ENCODE measurements at regions not wholly inside any gene's neighbourhood (a gene's known extent, or its start where the extent isn't known, plus 50 kb on each side); places are given as distances from the start of the nearest gene placed in this dataset.

GRCh38 chr12:92221656-92222315 is 76.1 kb upstream of the BTG1 start:
- intact Hi-C loops (cut with DNase I; ENCODE audit: low total_unique reads): no loop called here
- TF ChIP-seq CTCF (IDR thresholded peaks at IDR 0.05): no peak
- Histone ChIP-seq H3K4me3 (no peak overlapping the region), H3K4me1 (peaks cover 0 to 21% (median 0%) of the 10 kb centered on the region in 4 donors), H3K27me3 (no peaks in the 10 kb centered on the region), H3K36me3 (no peaks in the 10 kb centered on the region), H3K9me3 (no peaks in the 10 kb centered on the region), H3K27ac (no peak overlapping the region)
- no peak for DNase-seq

GRCh38 chr12:92218394-92219077 is 72.9 kb upstream of the BTG1 start:
- Histone ChIP-seq H3K36me3 (no peaks in the 10 kb centered on the region), H3K4me3 (no peak overlapping the region), H3K27me3 (no peaks in the 10 kb centered on the region), H3K9me3 (no peaks in the 10 kb centered on the region), H3K4me1 (no peaks in the 10 kb centered on the region), H3K27ac (no peak overlapping the region)
- no peak for TF ChIP-seq CTCF (IDR thresholded peaks at IDR 0.05)
- no peak for DNase-seq
- intact Hi-C loops (cut with DNase I; ENCODE audit: low total_unique reads): no loop called here

GRCh38 chr12:92216092-92216491 is 70.4 kb upstream of the BTG1 start:
- no peaks in the 10 kb centered on the region for H3K27me3 ChIP-seq
- H3K4me3 ChIP-seq: no peak overlapping the region
- H3K4me1 ChIP-seq: no peaks in the 10 kb centered on the region
- H3K27ac ChIP-seq: no peak overlapping the region
- TF ChIP-seq CTCF (IDR thresholded peaks at IDR 0.05): no peak
- H3K9me3 ChIP-seq: no peaks in the 10 kb centered on the region
- DNase-seq: no peak
- intact Hi-C loops (cut with DNase I; ENCODE audit: low total_unique reads): no loop called here
- H3K36me3 ChIP-seq: no peaks in the 10 kb centered on the region

- no peak overlapping the region for H3K4me3 ChIP-seq
- H3K9me3 ChIP-seq: no peaks in the 10 kb centered on the region
- H3K27ac ChIP-seq: no peak overlapping the region
- no peak for TF ChIP-seq CTCF (IDR thresholded peaks at IDR 0.05)
- no peak for DNase-seq
- intact Hi-C loops (cut with DNase I; ENCODE audit: low total_unique reads): no loop called here
- H3K36me3 ChIP-seq: no peaks in the 10 kb centered on the region
- H3K4me1 ChIP-seq: no peaks in the 10 kb centered on the region
- H3K27me3 ChIP-seq: no peaks in the 10 kb centered on the region
Observed at GRCh38 chr12:92215358-92215757, 69.7 kb upstream of the BTG1 start.

- intact Hi-C loops (cut with DNase I; ENCODE audit: low total_unique reads): no loop called here
Observed at GRCh38 chr12:92213166-92213565, 67.5 kb upstream of the BTG1 start.

More at GRCh38 chr12:92213166-92213565, 67.5 kb upstream of the BTG1 start:
- H3K36me3 ChIP-seq: no peaks in the 10 kb centered on the region
- TF ChIP-seq CTCF (IDR thresholded peaks at IDR 0.05): no peak
- H3K4me1 ChIP-seq: peaks cover 0 to 5% (median 0%) of the 10 kb centered on the region in 4 donors
- no peak overlapping the region for H3K4me3 ChIP-seq
- no peaks in the 10 kb centered on the region for H3K9me3 ChIP-seq
- no peak overlapping the region for H3K27ac ChIP-seq
- H3K27me3 ChIP-seq: no peaks in the 10 kb centered on the region
- DNase-seq: no peak
